Neural progenitor cell (in vitro differentiated cells): ENCODE measurements at regions not wholly inside any gene's neighbourhood (a gene's known extent, or its start where the extent isn't known, plus 50 kb on each side); places are given as distances from the start of the nearest gene placed in this dataset.

Experiments
- DNase-seq: peaks from one replicate; pipeline ENCODE4 v3.0.0-alpha.2; 2016; ENCODE audit warnings: low spot score
- H2AFZ ChIP-seq: fragments of 200-600 bp; sonication (generic); replicated peaks from 2 replicates; pipeline ENCODE4 v1.6.1; 2016; ENCODE audit warnings: antibody characterized with exemption
- H3F3A ChIP-seq: fragments of 200-600 bp; sonication (generic); 2 replicates; pipeline ENCODE4 v1.6.1; 2016; ENCODE audit warnings: antibody characterized with exemption, low read depth
- H3K27ac ChIP-seq: fragments of 200-600 bp; sonication (generic); 2 replicates; pipeline ENCODE4 v1.5.1; 2016; ENCODE audit warnings: mild to moderate bottlenecking
- H3K27me3 ChIP-seq: fragments of 200-600 bp; sonication (generic); 2 replicates; pipeline ENCODE4 v1.6.1; 2016; ENCODE audit warnings: mild to moderate bottlenecking, moderate library complexity
- H3K36me3 ChIP-seq: fragments of 200-600 bp; sonication (generic); 2 replicates; pipeline ENCODE4 v1.5.1; 2016
- H3K4me1 ChIP-seq: fragments of 200-600 bp; sonication (generic); 2 replicates; pipeline ENCODE4 v1.6.1; 2016; ENCODE audit warnings: mixed run types
- H3K4me2 ChIP-seq: fragments of 200-600 bp; sonication (generic); 2 replicates; pipeline ENCODE4 v1.6.1; 2016
- H3K4me3 ChIP-seq: fragments of 200-600 bp; sonication (generic); 2 replicates; pipeline ENCODE4 v1.5.1; 2016
- H3K79me2 ChIP-seq: fragments of 200-600 bp; sonication (generic); 2 replicates; pipeline ENCODE4 v1.6.1; 2016; ENCODE audit warnings: low read depth
- H3K9ac ChIP-seq: fragments of 200-600 bp; sonication (generic); 2 replicates; pipeline ENCODE4 v1.6.1; 2016
- H3K9me3 ChIP-seq: fragments of 200-600 bp; sonication (generic); 2 replicates; pipeline ENCODE4 v1.5.1; 2016; ENCODE audit warnings: low read depth
- H4K20me1 ChIP-seq: fragments of 200-600 bp; sonication (generic); 2 replicates; pipeline ENCODE4 v1.6.1; 2016; ENCODE audit warnings: low read depth
- H3K27ac Mint-ChIP-seq: 3 replicates; pipeline ENCODE4 v1.8.0; 2021; ENCODE audit warnings: mixed read lengths
- H3K27me3 Mint-ChIP-seq: 2 replicates; pipeline ENCODE4 v1.8.0; 2022; ENCODE audit warnings: low read depth, mild to moderate bottlenecking, inconsistent platforms, moderate library complexity, mixed read lengths; ENCODE audit not compliant: insufficient read depth
- H3K36me3 Mint-ChIP-seq: 3 replicates; pipeline ENCODE4 v1.8.0; 2021; ENCODE audit warnings: mixed read lengths
- H3K4me1 Mint-ChIP-seq: 3 replicates; pipeline ENCODE4 v1.8.0; 2021; ENCODE audit warnings: mixed read lengths
- H3K4me3 Mint-ChIP-seq: 3 replicates; pipeline ENCODE4 v1.8.0; 2021; ENCODE audit warnings: mild to moderate bottlenecking, moderate library complexity, mixed read lengths
- H3K9me3 Mint-ChIP-seq: 3 replicates; pipeline ENCODE4 v1.8.0; 2020; ENCODE audit warnings: mixed read lengths
- EZH2 ChIP-seq: fragments of 200-600 bp; sonication (generic); IDR thresholded peaks from 2 replicates; pipeline ENCODE4 v1.6.1; 2017; ENCODE audit warnings: antibody characterized with exemption, mild to moderate bottlenecking, moderate library complexity
- EZH2phosphoT487 ChIP-seq: fragments of 200-600 bp; sonication (generic); IDR thresholded peaks from 2 replicates; pipeline ENCODE4 v1.6.1; 2017; ENCODE audit warnings: antibody characterized with exemption
- TF ChIP-seq, protein P1 (sequence below): fragments of 200-600 bp; sonication (generic); IDR thresholded peaks from 2 replicates; pipeline ENCODE4 v1.5.1; 2017; ENCODE audit warnings: antibody characterized with exemption, mild to moderate bottlenecking

DNA sequence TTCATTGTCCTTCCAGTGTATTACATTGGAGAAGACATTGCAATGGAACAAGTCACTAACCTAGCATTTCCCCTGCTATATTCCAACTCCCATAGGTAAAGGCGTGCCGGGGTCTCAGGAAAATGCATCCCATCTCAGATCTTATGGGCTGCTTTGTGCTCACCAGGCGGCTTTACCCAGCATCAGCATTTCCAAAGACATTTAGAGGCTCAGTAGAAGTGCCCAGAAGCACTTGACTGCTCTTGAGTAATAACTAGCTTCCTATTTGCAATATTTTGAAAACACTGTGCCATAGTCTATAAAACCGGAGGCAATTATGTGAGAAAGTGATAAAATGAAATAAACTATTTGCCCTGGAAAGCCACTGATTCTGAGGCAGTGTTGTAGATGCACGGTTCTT lies 415.0 kb upstream of the NPVF start:
- Histone ChIP-seq H3K4me1 (no peaks in the 10 kb centered on the region), H3K79me2 (no peaks in the 10 kb centered on the region), H3F3A (no peaks in the 10 kb centered on the region), H2AFZ (no peak overlapping the region), H3K27me3 (no peaks in the 10 kb centered on the region), H3K9ac (no peak overlapping the region), H3K36me3 (no peaks in the 10 kb centered on the region), H4K20me1 (no peaks in the 10 kb centered on the region), H3K4me3 (no peak overlapping the region), H3K9me3 (no peaks in the 10 kb centered on the region), H3K4me2 (no peak overlapping the region), H3K27ac (no peak overlapping the region)
- H3K4me3 Mint-ChIP-seq: no peak overlapping the region
- H3K9me3 Mint-ChIP-seq: no peaks in the 10 kb centered on the region
- no peak for TF ChIP-seq EZH2phosphoT487
- TF ChIP-seq, protein P1, sequence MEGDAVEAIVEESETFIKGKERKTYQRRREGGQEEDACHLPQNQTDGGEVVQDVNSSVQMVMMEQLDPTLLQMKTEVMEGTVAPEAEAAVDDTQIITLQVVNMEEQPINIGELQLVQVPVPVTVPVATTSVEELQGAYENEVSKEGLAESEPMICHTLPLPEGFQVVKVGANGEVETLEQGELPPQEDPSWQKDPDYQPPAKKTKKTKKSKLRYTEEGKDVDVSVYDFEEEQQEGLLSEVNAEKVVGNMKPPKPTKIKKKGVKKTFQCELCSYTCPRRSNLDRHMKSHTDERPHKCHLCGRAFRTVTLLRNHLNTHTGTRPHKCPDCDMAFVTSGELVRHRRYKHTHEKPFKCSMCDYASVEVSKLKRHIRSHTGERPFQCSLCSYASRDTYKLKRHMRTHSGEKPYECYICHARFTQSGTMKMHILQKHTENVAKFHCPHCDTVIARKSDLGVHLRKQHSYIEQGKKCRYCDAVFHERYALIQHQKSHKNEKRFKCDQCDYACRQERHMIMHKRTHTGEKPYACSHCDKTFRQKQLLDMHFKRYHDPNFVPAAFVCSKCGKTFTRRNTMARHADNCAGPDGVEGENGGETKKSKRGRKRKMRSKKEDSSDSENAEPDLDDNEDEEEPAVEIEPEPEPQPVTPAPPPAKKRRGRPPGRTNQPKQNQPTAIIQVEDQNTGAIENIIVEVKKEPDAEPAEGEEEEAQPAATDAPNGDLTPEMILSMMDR: no peak
- TF ChIP-seq EZH2: no peak
- H3K27me3 Mint-ChIP-seq: peaks cover 2% of the 10 kb centered on the region
- no peak overlapping the region for H3K27ac Mint-ChIP-seq
- no peak for DNase-seq
- H3K36me3 Mint-ChIP-seq: no peaks in the 10 kb centered on the region
- peaks cover 12% of the 10 kb centered on the region for H3K4me1 Mint-ChIP-seq

DNA sequence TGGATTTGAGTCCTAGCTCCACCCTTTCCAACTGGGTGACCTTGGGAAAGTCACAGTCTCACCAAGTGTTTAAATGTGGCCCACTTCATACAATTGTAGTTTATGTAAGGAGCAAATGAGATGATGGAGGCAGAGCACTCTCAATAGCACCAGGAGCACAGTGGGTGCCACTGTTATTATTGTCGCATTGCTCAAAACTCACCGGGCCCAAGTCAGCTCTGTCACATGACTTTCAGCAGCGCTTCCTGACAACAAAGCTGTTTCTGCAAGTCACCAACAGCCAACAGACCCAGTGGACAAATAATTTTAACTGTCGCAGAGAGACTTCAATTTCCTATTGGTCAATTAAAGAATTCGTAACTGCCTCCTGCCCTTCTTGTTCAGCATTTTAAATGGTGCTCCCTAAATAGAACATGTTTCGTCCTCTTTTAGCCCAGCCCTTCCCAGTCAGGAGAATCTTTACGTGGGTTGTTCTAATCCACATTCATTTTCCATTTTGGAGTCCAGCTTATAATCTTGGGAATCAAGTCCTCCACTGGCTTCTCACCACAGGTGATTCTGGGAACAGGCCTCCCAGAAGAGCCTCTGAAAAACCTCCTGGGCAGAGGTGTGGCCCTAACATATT lies 415.6 kb upstream of the NPVF start:
- no peaks in the 10 kb centered on the region for H3K9me3 Mint-ChIP-seq
- no peaks in the 10 kb centered on the region for H4K20me1 ChIP-seq
- no peaks in the 10 kb centered on the region for H3K36me3 ChIP-seq
- H3K27ac Mint-ChIP-seq: no peak overlapping the region
- no peaks in the 10 kb centered on the region for H3K79me2 ChIP-seq
- no peak overlapping the region for H3K4me3 ChIP-seq
- no peaks in the 10 kb centered on the region for H3F3A ChIP-seq
- H3K27me3 ChIP-seq: no peaks in the 10 kb centered on the region
- no peak for TF ChIP-seq EZH2phosphoT487
- TF ChIP-seq EZH2: no peak
- TF ChIP-seq, protein P1: no peak
- peaks cover 7% of the 10 kb centered on the region for H3K4me1 Mint-ChIP-seq
- peaks cover 2% of the 10 kb centered on the region for H3K27me3 Mint-ChIP-seq
- H3K4me1 ChIP-seq: no peaks in the 10 kb centered on the region
- no peak overlapping the region for H3K4me2 ChIP-seq
- H3K9me3 ChIP-seq: no peaks in the 10 kb centered on the region
- no peaks in the 10 kb centered on the region for H3K36me3 Mint-ChIP-seq
- no peak for DNase-seq
- no peak overlapping the region for H3K4me3 Mint-ChIP-seq
- H3K9ac ChIP-seq: no peak overlapping the region
- no peak overlapping the region for H3K27ac ChIP-seq
- H2AFZ ChIP-seq: no peak overlapping the region

DNA sequence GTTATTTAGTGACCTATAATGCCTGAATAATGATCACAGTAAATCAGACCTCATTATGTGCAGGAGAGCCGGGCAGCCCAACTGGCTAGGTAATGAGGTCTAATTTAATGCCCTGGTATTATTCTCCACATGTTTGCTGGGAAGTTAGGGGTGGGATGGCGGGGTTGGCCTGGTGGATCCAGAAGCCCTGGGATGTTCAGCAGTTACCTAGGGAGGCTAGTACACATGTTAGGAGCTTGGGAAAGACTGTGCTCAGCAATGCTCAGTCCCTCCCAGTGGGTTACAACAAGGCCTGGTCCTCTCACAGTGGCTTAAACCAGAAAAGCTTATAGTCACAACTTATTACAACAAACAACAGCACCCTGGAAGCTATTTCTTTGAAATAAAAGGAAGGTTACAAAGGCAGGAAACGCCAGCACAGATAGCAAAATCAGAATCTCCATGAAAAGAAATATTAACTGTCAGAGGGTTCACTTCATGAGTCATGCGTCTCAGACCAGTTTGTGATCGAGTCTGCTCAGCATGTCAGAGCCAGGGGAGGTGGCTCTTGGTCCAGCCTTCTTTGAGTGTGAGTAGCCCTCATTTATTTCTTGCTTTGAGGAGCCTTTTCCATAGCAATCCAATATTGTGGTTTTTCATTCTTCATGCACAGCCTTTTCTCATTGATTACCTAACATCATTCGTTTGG lies 418.6 kb upstream of the NPVF start:
- Mint-ChIP-seq H3K9me3 (no peaks in the 10 kb centered on the region), H3K36me3 (no peaks in the 10 kb centered on the region), H3K4me1 (peaks cover 7% of the 10 kb centered on the region), H3K27me3 (no peaks in the 10 kb centered on the region), H3K27ac (no peak overlapping the region), H3K4me3 (no peak overlapping the region)
- H3F3A ChIP-seq: no peaks in the 10 kb centered on the region
- no peak overlapping the region for H3K9ac ChIP-seq
- no peaks in the 10 kb centered on the region for H3K27me3 ChIP-seq
- H3K4me3 ChIP-seq: no peak overlapping the region
- H3K4me2 ChIP-seq: no peak overlapping the region
- no peaks in the 10 kb centered on the region for H3K9me3 ChIP-seq
- no peaks in the 10 kb centered on the region for H3K36me3 ChIP-seq
- H4K20me1 ChIP-seq: no peaks in the 10 kb centered on the region
- no peaks in the 10 kb centered on the region for H3K79me2 ChIP-seq
- no peak overlapping the region for H3K27ac ChIP-seq
- H2AFZ ChIP-seq: peak overlapping the region; percentile 26
- no peaks in the 10 kb centered on the region for H3K4me1 ChIP-seq
- TF ChIP-seq EZH2: no peak
- TF ChIP-seq EZH2phosphoT487: no peak
- TF ChIP-seq, protein P1: no peak
- DNase-seq: no peak
